LNCAP (cell line): ENCODE measurements at regions not wholly inside any gene's neighbourhood (a gene's known extent, or its start where the extent isn't known, plus 50 kb on each side); places are given as distances from the start of the nearest gene placed in this dataset.

Source experiments
- TF ChIP-seq, protein P1 (sequence below): fragments of 450-650 bp; IDR thresholded peaks from 2 replicates; pipeline ENCODE4 v1.5.1; 2017; ENCODE audit warnings: mild to moderate bottlenecking

GRCh38 chr10:3438606-3439005, 266.0 kb upstream of the PITRM1 start:
- TF ChIP-seq, protein P1, sequence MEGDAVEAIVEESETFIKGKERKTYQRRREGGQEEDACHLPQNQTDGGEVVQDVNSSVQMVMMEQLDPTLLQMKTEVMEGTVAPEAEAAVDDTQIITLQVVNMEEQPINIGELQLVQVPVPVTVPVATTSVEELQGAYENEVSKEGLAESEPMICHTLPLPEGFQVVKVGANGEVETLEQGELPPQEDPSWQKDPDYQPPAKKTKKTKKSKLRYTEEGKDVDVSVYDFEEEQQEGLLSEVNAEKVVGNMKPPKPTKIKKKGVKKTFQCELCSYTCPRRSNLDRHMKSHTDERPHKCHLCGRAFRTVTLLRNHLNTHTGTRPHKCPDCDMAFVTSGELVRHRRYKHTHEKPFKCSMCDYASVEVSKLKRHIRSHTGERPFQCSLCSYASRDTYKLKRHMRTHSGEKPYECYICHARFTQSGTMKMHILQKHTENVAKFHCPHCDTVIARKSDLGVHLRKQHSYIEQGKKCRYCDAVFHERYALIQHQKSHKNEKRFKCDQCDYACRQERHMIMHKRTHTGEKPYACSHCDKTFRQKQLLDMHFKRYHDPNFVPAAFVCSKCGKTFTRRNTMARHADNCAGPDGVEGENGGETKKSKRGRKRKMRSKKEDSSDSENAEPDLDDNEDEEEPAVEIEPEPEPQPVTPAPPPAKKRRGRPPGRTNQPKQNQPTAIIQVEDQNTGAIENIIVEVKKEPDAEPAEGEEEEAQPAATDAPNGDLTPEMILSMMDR, result no peak

DNA sequence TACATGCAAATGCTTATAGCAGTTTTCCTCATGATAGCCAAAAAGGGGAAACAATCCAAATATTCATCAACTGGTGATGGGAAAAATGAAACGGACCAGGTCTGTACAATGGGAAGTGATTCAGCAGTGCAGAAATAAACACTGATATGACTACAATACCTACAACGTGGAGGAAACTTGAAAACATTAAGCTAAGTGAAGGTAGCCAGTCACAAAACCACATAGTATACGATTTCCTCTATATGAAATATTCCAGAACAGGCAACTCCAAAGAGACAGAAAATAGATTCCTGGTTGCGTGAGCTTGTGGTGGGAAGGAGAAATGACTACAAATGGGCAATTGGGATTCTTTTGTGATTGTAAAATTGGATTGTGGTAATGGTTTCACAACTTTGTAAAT, 263.1 kb upstream of the PITRM1 start:
- TF ChIP-seq, protein P1, result no peak

DNA sequence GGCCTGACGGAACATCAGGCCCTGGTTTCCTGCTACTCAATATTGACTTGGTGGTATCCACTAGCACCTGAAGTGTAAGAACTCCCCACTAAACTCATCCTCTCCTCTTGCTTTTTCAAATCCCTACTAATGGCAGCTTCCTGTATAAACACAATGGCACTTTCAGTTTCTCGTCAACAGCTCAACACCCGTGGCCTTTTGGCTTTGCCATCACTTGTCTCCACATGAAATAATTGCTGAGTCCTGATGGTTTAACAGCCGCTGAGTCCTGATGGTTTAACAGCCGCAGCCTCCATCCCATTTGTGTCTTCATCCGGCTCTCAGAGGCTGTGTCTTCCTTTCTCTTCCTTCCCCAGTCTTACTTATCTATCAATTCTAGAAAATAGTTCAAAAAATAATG, 261.4 kb upstream of the PITRM1 start:
- TF ChIP-seq, protein P1, result no peak

DNA sequence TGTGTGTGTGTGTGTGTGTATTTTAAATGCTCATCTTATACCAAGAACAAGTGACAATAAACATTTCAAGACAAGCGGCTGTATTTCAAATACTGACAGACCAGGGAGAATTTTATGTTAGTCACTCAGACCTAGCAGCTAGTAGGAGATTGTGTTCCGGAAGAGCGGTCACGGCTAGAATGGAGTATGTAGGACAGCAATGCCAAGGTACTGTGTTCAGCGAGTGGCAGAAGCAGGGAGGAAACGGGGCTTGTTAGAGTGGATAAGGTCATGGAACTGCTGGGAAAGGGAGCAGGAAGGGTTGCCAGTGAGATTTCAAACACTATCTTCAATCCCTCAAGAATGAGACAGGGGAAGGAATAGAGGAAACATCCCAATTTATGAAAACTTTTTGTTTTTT, 260.5 kb upstream of the PITRM1 start:
- TF ChIP-seq, protein P1, result no peak

DNA sequence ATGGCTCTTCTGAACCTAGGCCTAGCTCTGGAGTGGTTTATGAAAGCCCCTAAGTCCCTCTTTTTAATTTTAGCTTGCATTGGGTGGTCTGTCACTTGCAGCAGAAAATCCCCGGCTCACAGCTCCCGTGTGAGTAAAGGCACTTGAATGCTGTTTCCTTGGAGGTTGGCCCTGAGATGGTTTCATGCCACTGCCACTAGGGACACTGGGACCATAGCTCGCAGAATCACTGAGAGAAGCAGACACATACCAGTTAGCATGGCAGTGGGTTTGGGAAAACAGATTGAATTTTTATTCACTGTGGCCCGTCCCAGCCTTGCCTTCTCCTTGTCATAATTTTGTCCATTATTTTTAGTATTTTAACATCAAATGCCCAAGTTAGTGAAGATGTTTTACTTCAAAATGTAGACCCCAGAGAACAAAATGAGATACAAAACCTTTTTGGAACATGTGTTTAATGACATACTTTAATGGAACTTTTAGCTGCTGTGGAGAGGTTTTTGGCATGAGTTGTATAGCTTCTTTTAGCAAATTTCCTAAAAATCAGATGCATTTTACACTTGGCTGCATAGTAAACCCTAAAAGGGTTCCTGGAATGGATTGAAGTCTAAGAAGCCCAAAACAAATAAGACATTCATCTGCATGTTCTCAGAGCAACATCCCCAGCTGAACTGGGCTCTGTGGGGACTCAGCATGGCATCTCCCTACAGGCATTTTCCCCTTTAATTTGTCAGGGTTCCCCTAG, 259.7 kb upstream of the PITRM1 start:
- TF ChIP-seq, protein P1, result no peak

- TF ChIP-seq, protein P1, result no peak
Observed at GRCh38 chr10:3430501-3430900, 257.9 kb upstream of the PITRM1 start.

GRCh38 chr10:3429676-3430075, 257.1 kb upstream of the PITRM1 start:
- TF ChIP-seq, protein P1, result no peak

GRCh38 chr10:3428826-3429225, 256.2 kb upstream of the PITRM1 start:
- TF ChIP-seq, protein P1, result no peak
